Esophagus squamous epithelium (tissue), 4 donors: ENCODE measurements at regions not wholly inside any gene's neighbourhood (a gene's known extent, or its start where the extent isn't known, plus 50 kb on each side); places are given as distances from the start of the nearest gene placed in this dataset.

ENCODE experiments used
- POLR2A ChIP-seq, 4 donors: fragments of 450-650 bp; IDR thresholded peaks; one replicate each; pipeline ENCODE4 v1.6.1; 2017; ENCODE audit warnings: antibody characterized with exemption in 4 of 4, mild to moderate bottlenecking in 4 of 4, moderate library complexity in 3 of 4
- TF ChIP-seq, protein P1 (sequence below), 6 experiments: fragments of 450-650 bp in 4 of 6; fragments of 200-600 bp in 2 of 6; sonication (generic) in 2 of 6; IDR thresholded peaks; one replicate each; pipeline ENCODE4 v1.5.1; 2016 to 2019; ENCODE audit warnings: antibody characterized with exemption in 6 of 6, mild to moderate bottlenecking in 4 of 6, moderate library complexity in 4 of 6

DNA sequence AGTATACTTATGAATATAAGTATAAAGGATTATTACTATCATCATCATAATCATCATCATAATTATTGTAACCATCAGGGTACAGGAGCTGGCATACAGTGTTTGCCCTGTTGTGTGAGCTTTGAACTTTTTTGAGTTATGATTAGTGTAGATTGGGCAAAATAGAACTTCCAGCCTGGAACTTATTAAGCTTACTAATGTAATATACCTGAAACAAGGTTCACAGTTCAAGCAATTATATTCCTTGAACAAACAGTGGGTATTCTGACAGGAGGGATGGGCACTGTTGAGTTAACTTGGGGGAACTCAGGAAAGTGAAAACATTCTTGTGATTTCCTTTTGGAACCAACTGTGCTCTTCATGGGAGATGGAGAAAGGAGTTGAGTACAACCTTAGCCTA lies 680.0 kb downstream of the DOK5 start:
- TF ChIP-seq POLR2A (IDR thresholded peaks at IDR 0.05) = no peak
- TF ChIP-seq, protein P1, sequence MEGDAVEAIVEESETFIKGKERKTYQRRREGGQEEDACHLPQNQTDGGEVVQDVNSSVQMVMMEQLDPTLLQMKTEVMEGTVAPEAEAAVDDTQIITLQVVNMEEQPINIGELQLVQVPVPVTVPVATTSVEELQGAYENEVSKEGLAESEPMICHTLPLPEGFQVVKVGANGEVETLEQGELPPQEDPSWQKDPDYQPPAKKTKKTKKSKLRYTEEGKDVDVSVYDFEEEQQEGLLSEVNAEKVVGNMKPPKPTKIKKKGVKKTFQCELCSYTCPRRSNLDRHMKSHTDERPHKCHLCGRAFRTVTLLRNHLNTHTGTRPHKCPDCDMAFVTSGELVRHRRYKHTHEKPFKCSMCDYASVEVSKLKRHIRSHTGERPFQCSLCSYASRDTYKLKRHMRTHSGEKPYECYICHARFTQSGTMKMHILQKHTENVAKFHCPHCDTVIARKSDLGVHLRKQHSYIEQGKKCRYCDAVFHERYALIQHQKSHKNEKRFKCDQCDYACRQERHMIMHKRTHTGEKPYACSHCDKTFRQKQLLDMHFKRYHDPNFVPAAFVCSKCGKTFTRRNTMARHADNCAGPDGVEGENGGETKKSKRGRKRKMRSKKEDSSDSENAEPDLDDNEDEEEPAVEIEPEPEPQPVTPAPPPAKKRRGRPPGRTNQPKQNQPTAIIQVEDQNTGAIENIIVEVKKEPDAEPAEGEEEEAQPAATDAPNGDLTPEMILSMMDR (IDR thresholded peaks at IDR 0.05) = no peak
